HepG2 (cell line): ENCODE measurements at regions not wholly inside any gene's neighbourhood (a gene's known extent, or its start where the extent isn't known, plus 50 kb on each side); places are given as distances from the start of the nearest gene placed in this dataset.
A peak's percentile ranks its signal among the peaks of the same experiment; 100 is the strongest.

ENCODE experiments used
- CENPX ChIP-seq: sonication (generic); formaldehyde crosslinking; IDR thresholded peaks from 2 replicates; pipeline ENCODE4 v1.9.0; 2021; ENCODE audit warnings: mild to moderate bottlenecking, missing genetic modification reagents, moderate library complexity
- DPF2 ChIP-seq: sonication (generic); formaldehyde crosslinking; IDR thresholded peaks from 2 replicates; pipeline ENCODE4 v1.4.0; 2020; ENCODE audit warnings: mild to moderate bottlenecking, low read depth, missing genetic modification reagents, borderline replicate concordance
- E2F5 ChIP-seq: sonication (generic); formaldehyde crosslinking; conservative IDR thresholded peaks from 2 replicates; pipeline ENCODE4 v1.4.0; 2020; ENCODE audit warnings: missing genetic modification reagents
- FOXA3 ChIP-seq: IDR thresholded peaks from 2 replicates; pipeline ENCODE4 v1.6.1; 2016; ENCODE audit warnings: missing genetic modification reagents, missing compliant biosample characterization
- HDAC1 ChIP-seq: sonication (generic); formaldehyde crosslinking; IDR thresholded peaks from 2 replicates; pipeline ENCODE4 v1.5.1; 2020; ENCODE audit warnings: mild to moderate bottlenecking, missing genetic modification reagents
- HNF4A ChIP-seq: sonication (generic); formaldehyde crosslinking; IDR thresholded peaks from 2 replicates; pipeline ENCODE4 v1.4.0; 2020; ENCODE audit warnings: missing genetic modification reagents
- HOXD1 ChIP-seq: sonication (generic); formaldehyde crosslinking; IDR thresholded peaks from 2 replicates; pipeline ENCODE4 v1.5.0; 2020; ENCODE audit warnings: missing genetic modification reagents
- KDM6A ChIP-seq: IDR thresholded peaks from 2 replicates; pipeline ENCODE4 v1.6.1; 2016; ENCODE audit warnings: low read depth
- KLF11 ChIP-seq: IDR thresholded peaks from 2 replicates; pipeline ENCODE4 v1.6.1; 2016; ENCODE audit warnings: missing compliant biosample characterization
- KLF15 ChIP-seq: sonication (generic); formaldehyde crosslinking; IDR thresholded peaks from 2 replicates; pipeline ENCODE4 v1.8.1; 2023; ENCODE audit warnings: borderline replicate concordance, mild to moderate bottlenecking, inconsistent platforms, missing genetic modification reagents, mixed read lengths
- KLF9 ChIP-seq: IDR thresholded peaks from 2 replicates; pipeline ENCODE4 v1.6.1; 2016; ENCODE audit warnings: low read depth
- MAFF ChIP-seq: IDR thresholded peaks from 2 replicates; pipeline ENCODE4 v1.6.1; 2011; ENCODE audit warnings: low read depth, low read length, improper control_type of control experiment
- NR2F2 ChIP-seq: IDR thresholded peaks from 2 replicates; pipeline ENCODE4 v1.6.1; 2012; ENCODE audit warnings: low read depth, inconsistent platforms, borderline replicate concordance
- PTBP1 ChIP-seq: fragments of 200-400 bp; formaldehyde crosslinking; IDR thresholded peaks from 2 replicates; pipeline ENCODE4 v1.6.1; 2018; ENCODE audit warnings: low read length, low read depth; ENCODE audit not compliant: poor library complexity, severe bottlenecking
- RAD21 ChIP-seq: fragments of 450-650 bp; formaldehyde crosslinking; IDR thresholded peaks from 2 replicates; pipeline ENCODE4 v1.5.0; 2020; ENCODE audit warnings: mild to moderate bottlenecking
- SMAD3 ChIP-seq: sonication (generic); formaldehyde crosslinking; IDR thresholded peaks from 2 replicates; pipeline ENCODE4 v1.4.0; 2020; ENCODE audit warnings: missing genetic modification reagents
- TBL1XR1 ChIP-seq: fragments of 150-350 bp; IDR thresholded peaks from 2 replicates; pipeline ENCODE4 v1.6.1; 2014; ENCODE audit warnings: borderline replicate concordance, low read length; ENCODE audit not compliant: partially characterized antibody
- U2AF2 ChIP-seq: fragments of 200-400 bp; formaldehyde crosslinking; IDR thresholded peaks from 2 replicates; pipeline ENCODE4 v1.6.1; 2017; ENCODE audit warnings: low read depth, mild to moderate bottlenecking, low read length
- ZBTB14 ChIP-seq: sonication (generic); formaldehyde crosslinking; IDR thresholded peaks from 2 replicates; pipeline ENCODE4 v1.4.0; 2020; ENCODE audit warnings: missing genetic modification reagents
- ZNF136 ChIP-seq: sonication (generic); formaldehyde crosslinking; IDR thresholded peaks from 2 replicates; pipeline ENCODE4 v1.8.1; 2022; ENCODE audit warnings: low read depth, mild to moderate bottlenecking, moderate library complexity, missing genetic modification reagents
- ZNF232 ChIP-seq: sonication (generic); formaldehyde crosslinking; IDR thresholded peaks from 2 replicates; pipeline ENCODE4 v1.4.0; 2020; ENCODE audit warnings: missing genetic modification reagents, borderline replicate concordance
- ZNF296 ChIP-seq: sonication (generic); formaldehyde crosslinking; conservative IDR thresholded peaks from 2 replicates; pipeline ENCODE4 v1.5.0; 2020; ENCODE audit warnings: mild to moderate bottlenecking, missing genetic modification reagents
- ZNF326 ChIP-seq: sonication (generic); formaldehyde crosslinking; IDR thresholded peaks from 2 replicates; pipeline ENCODE4 v1.4.0; 2020; ENCODE audit warnings: missing genetic modification reagents, borderline replicate concordance
- ZNF629 ChIP-seq: sonication (generic); formaldehyde crosslinking; conservative IDR thresholded peaks from 2 replicates; pipeline ENCODE4 v1.5.0; 2020; ENCODE audit warnings: missing genetic modification reagents
- ZNF878 ChIP-seq: sonication (generic); formaldehyde crosslinking; IDR thresholded peaks from 2 replicates; pipeline ENCODE4 v1.8.1; 2023; ENCODE audit warnings: mild to moderate bottlenecking, missing genetic modification reagents, moderate library complexity
- ZSCAN30 ChIP-seq: sonication (generic); formaldehyde crosslinking; IDR thresholded peaks from 2 replicates; pipeline ENCODE4 v1.5.0; 2020; ENCODE audit warnings: mild to moderate bottlenecking, missing genetic modification reagents
- ZUFSP ChIP-seq: sonication (generic); formaldehyde crosslinking; IDR thresholded peaks from 2 replicates; pipeline ENCODE4 v1.9.0; 2021; ENCODE audit warnings: missing genetic modification reagents, mild to moderate bottlenecking, borderline replicate concordance

GRCh38 chr14:29016050-29016900, 249.7 kb downstream of the FOXG1 start (continued):
- TF ChIP-seq ZUFSP (CRISPR knock-in tag) (peak; percentile 82; the same call in 1 of the 2 replicates), U2AF2 (no peak), FOXA3 (0 out of 2 replicates have a peak, but pooled peaks have one; percentile 14), CENPX (CRISPR knock-in tag) (no peak; the same call in 1 of the 2 replicates), ZNF878 (CRISPR knock-in tag) (no peak), HDAC1 (CRISPR knock-in tag) (no peak), ZNF629 (CRISPR knock-in tag) (no peak), ZBTB14 (no peak), HNF4A (CRISPR knock-in tag) (0 out of 2 replicates have a peak, but pooled peaks have one; percentile 13), HOXD1 (CRISPR knock-in tag) (no peak), RAD21 (peak; percentile 96), DPF2 (CRISPR knock-in tag) (0 out of 2 replicates have a peak, but pooled peaks have one; percentile 14), KLF9 (CRISPR knock-in tag) (no peak), KLF11 (CRISPR knock-in tag) (no peak), KDM6A (no peak), ZNF326 (no peak), ZNF232 (CRISPR knock-in tag) (peak; percentile 56; the same call in 1 of the 2 replicates), NR2F2 (no peak), KLF15 (CRISPR knock-in tag) (no peak), MAFF (no peak), ZSCAN30 (CRISPR knock-in tag) (no peak), ZNF136 (CRISPR knock-in tag) (no peak), SMAD3 (CRISPR knock-in tag) (peak; percentile 65; the same call in 1 of the 2 replicates), PTBP1 (no peak), E2F5 (CRISPR knock-in tag) (no peak), TBL1XR1 (no peak), ZNF296 (CRISPR knock-in tag) (no peak)
